ENCODE measurements at regions not wholly inside any gene's neighbourhood (a gene's known extent, or its start where the extent isn't known, plus 50 kb on each side); places are given as distances from the start of the nearest gene placed in this dataset.

- no peak for DNase-seq
- H2AFZ ChIP-seq (ENCODE audit: insufficient read depth, low read depth, low read length, poor library complexity, severe bottlenecking), result no peak overlapping the region
- no peaks in the 10 kb centered on the region for H3K79me2 ChIP-seq (ENCODE audit: insufficient read depth, low read length)
- WGBS (ENCODE audit: insufficient coverage), result 100% methylated on average over 1 of the region's 2 CpGs
- Mint-ChIP-seq H3K9me3 (peaks cover 0 to 10% (median 3%) of the 10 kb centered on the region in 7 donors), H3K27me3 (ENCODE audit: low read depth in 3 of 3) (no peaks in the 10 kb centered on the region), H3K4me3 (no peak overlapping the region), H3K36me3 (no peaks in the 10 kb centered on the region), H3K4me1 (no peaks in the 10 kb centered on the region), H3K27ac (no peak overlapping the region)
- no peaks in the 10 kb centered on the region for H4K20me1 ChIP-seq (ENCODE audit: insufficient read depth, low read length)
- intact Hi-C loops (cut with micrococcal nuclease), result no loop called here
- no peaks in the 10 kb centered on the region for H3K27me3 ChIP-seq (ENCODE audit: control insufficient read depth in 2 of 2, insufficient read depth in 2 of 2, low read length in 2 of 2)
- no peaks in the 10 kb centered on the region for H3K9me3 ChIP-seq (replicated peaks in 1 of 2; ENCODE audit: control insufficient read depth in 1 of 2, insufficient read depth in 1 of 2, low read length in 2 of 2)
- H3K27ac ChIP-seq (ENCODE audit: low read depth in 1 of 2, low read length in 2 of 2), result no peak overlapping the region
- H3K4me2 ChIP-seq (replicated peaks; ENCODE audit: extremely low read depth, low read length, poor library complexity, severe bottlenecking), result no peak overlapping the region
- H3K9ac ChIP-seq (ENCODE audit: insufficient read depth, low read length, poor library complexity, severe bottlenecking), result no peak overlapping the region
- H3K4me3 ChIP-seq (replicated peaks in 1 of 3; ENCODE audit: low read depth in 2 of 3, low read length in 3 of 3), result no peak overlapping the region
- no peaks in the 10 kb centered on the region for H3K4me1 ChIP-seq (ENCODE audit: control insufficient read depth in 1 of 2, insufficient read depth in 2 of 2, low read length in 2 of 2)
- no peak for TF ChIP-seq CTCF (IDR thresholded peaks at IDR 0.05)
- H3K36me3 ChIP-seq (replicated peaks in 1 of 2; ENCODE audit: control insufficient read depth in 1 of 2, insufficient read depth in 2 of 2, low read length in 2 of 2), result no peaks in the 10 kb centered on the region
These were observed 210.3 kb downstream of the CHRM2 start for GRCh38 chr7:137078781-137079180.

DNA sequence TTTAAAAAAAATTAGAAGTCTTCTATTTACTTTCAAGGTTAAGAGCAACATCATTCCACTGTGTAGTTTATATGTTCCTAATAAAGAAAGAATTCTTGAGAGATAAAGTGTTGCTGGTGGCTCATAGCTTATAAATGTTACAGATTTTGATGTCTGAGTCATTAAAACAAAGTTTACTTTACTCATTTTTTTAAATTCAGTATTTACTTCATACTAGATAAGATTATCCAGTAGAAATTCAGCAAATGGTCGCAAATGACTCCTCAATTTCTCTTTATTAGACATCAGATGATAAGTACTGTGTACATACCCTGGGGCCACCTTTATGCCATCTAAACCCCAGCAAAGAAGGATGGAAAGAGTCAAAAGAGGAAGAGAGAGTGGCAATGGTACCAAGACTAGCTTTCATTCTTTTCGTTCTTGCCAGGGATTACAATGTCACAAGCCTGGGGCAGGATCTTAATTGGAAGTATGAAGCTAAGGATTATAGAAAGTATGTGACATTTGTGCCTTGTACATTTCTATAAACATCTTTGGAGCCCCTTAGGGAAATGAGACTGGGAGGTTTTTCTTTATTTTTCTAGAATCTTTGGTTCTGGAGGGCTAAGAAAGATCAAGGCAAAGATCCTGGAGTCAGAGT lies 206.1 kb downstream of the CHRM2 start:
- no peaks in the 10 kb centered on the region for H4K20me1 ChIP-seq (ENCODE audit: insufficient read depth, low read length)
- no peak overlapping the region for H3K27ac Mint-ChIP-seq
- H3K36me3 ChIP-seq (replicated peaks in 1 of 2; ENCODE audit: control insufficient read depth in 1 of 2, insufficient read depth in 2 of 2, low read length in 2 of 2), result no peaks in the 10 kb centered on the region
- H3K27me3 Mint-ChIP-seq (ENCODE audit: low read depth in 3 of 3), result peaks cover 0 to 3% (median 1%) of the 10 kb centered on the region in 3 donors
- H3K4me1 ChIP-seq (ENCODE audit: control insufficient read depth in 1 of 2, insufficient read depth in 2 of 2, low read length in 2 of 2), result no peaks in the 10 kb centered on the region
- no peaks in the 10 kb centered on the region for H3K27me3 ChIP-seq (ENCODE audit: control insufficient read depth in 2 of 2, insufficient read depth in 2 of 2, low read length in 2 of 2)
- no peaks in the 10 kb centered on the region for H3K36me3 Mint-ChIP-seq
- intact Hi-C loops (cut with micrococcal nuclease), result no loop called here
- DNase-seq, result no peak
- H3K79me2 ChIP-seq (ENCODE audit: insufficient read depth, low read length), result no peaks in the 10 kb centered on the region
- peaks cover 2 to 3% of the 10 kb centered on the region in 2 donors for H3K9me3 ChIP-seq (replicated peaks in 1 of 2; ENCODE audit: control insufficient read depth in 1 of 2, insufficient read depth in 1 of 2, low read length in 2 of 2)
- no peak for TF ChIP-seq CTCF (IDR thresholded peaks at IDR 0.05)
- no peaks in the 10 kb centered on the region for H3K4me1 Mint-ChIP-seq
- no CpG with 5 or more reads among the region's 2 CpGs for WGBS (ENCODE audit: insufficient coverage)
- H3K4me3 Mint-ChIP-seq, result no peak overlapping the region
- no peak overlapping the region for H3K9ac ChIP-seq (ENCODE audit: insufficient read depth, low read length, poor library complexity, severe bottlenecking)
- H2AFZ ChIP-seq (ENCODE audit: insufficient read depth, low read depth, low read length, poor library complexity, severe bottlenecking), result no peak overlapping the region
- no peak overlapping the region for H3K4me3 ChIP-seq (replicated peaks in 1 of 3; ENCODE audit: low read depth in 2 of 3, low read length in 3 of 3)
- no peak overlapping the region for H3K27ac ChIP-seq (ENCODE audit: low read depth in 1 of 2, low read length in 2 of 2)
- H3K9me3 Mint-ChIP-seq, result peaks cover 0 to 9% (median 3%) of the 10 kb centered on the region in 7 donors
- H3K4me2 ChIP-seq (replicated peaks; ENCODE audit: extremely low read depth, low read length, poor library complexity, severe bottlenecking), result no peak overlapping the region

Data from CD14-positive monocyte (primary cell).